GM06990 (cell line): ENCODE measurements at regions not wholly inside any gene's neighbourhood (a gene's known extent, or its start where the extent isn't known, plus 50 kb on each side); places are given as distances from the start of the nearest gene placed in this dataset.

Experiments
- DNase-seq: peaks from one replicate; pipeline ENCODE4 v3.0.0-alpha.2; 2011; ENCODE audit not compliant: insufficient read length; ENCODE audit errors: extremely low read depth
- H3K27me3 ChIP-seq: replicated peaks from 2 replicates; pipeline ENCODE4 v1.6.0; 2011; ENCODE audit warnings: low read length; ENCODE audit not compliant: control insufficient read depth, insufficient read depth
- H3K36me3 ChIP-seq: 2 replicates; pipeline ENCODE4 v1.5.1; 2011; ENCODE audit warnings: low read length; ENCODE audit not compliant: control insufficient read depth, insufficient read depth
- H3K4me3 ChIP-seq: replicated peaks from 2 replicates; pipeline ENCODE4 v1.5.1; 2011; ENCODE audit warnings: low read depth, mild to moderate bottlenecking, control low read depth, low read length
- CTCF ChIP-seq: IDR thresholded peaks from 2 replicates; pipeline ENCODE4 v1.5.1; 2011; ENCODE audit warnings: low read length, control low read depth, mild to moderate bottlenecking, inconsistent platforms; ENCODE audit not compliant: insufficient read depth, poor library complexity, severe bottlenecking

GRCh38 chr4:37138789-37139188 is 105.8 kb upstream of the NWD2 start:
- no peak for TF ChIP-seq CTCF
- no peaks in the 10 kb centered on the region for H3K27me3 ChIP-seq
- DNase-seq = no peak
- H3K36me3 ChIP-seq = no peaks in the 10 kb centered on the region
- H3K4me3 ChIP-seq = no peak overlapping the region

GRCh38 chr4:37139987-37140386 is 104.6 kb upstream of the NWD2 start:
- TF ChIP-seq CTCF = no peak
- no peak for DNase-seq
- H3K27me3 ChIP-seq = no peaks in the 10 kb centered on the region
- H3K36me3 ChIP-seq = no peaks in the 10 kb centered on the region
- no peak overlapping the region for H3K4me3 ChIP-seq

- TF ChIP-seq CTCF = no peak
- Histone ChIP-seq H3K4me3 (no peak overlapping the region), H3K36me3 (no peaks in the 10 kb centered on the region), H3K27me3 (no peaks in the 10 kb centered on the region)
- DNase-seq = no peak
These were observed 98.3 kb upstream of the NWD2 start for GRCh38 chr4:37146260-37146659.

DNA sequence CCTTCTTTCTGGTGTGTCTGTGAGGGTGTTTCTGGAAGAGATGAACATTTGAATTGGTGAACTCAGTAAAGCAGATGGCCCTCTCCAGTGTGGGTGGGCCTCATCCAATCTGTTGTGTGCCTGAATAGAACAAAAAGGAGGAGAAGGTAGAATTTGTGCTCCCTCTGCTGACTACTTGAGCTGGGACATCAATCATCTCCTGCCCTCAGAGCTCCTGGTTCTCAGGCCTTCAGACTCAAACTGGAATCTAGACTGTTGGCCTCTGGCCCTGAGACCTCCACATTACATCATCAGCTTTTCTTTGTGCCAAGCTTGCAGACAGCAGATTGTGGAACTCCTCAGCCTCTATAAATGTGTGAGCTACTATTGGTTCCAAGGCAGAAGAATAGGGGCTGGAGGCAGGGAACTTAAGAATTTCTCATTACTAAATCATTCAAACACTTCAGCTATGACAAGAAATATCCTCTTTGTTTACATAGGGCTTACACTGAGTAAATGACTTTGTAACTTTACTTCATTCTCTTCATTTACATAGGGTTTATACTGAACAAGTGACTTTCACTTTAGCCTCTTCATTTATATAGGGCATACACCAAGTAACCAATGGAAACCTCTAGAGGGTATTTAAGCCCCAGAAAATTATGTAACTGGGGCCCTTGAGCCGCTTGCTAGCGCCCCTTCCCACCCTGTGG is 86.9 kb upstream of the NWD2 start:
- TF ChIP-seq CTCF = no peak
- DNase-seq = no peak
- no peaks in the 10 kb centered on the region for H3K27me3 ChIP-seq
- H3K36me3 ChIP-seq = no peaks in the 10 kb centered on the region
- no peak overlapping the region for H3K4me3 ChIP-seq

GRCh38 chr4:37160653-37161052 is 83.9 kb upstream of the NWD2 start:
- no peak for TF ChIP-seq CTCF

DNA sequence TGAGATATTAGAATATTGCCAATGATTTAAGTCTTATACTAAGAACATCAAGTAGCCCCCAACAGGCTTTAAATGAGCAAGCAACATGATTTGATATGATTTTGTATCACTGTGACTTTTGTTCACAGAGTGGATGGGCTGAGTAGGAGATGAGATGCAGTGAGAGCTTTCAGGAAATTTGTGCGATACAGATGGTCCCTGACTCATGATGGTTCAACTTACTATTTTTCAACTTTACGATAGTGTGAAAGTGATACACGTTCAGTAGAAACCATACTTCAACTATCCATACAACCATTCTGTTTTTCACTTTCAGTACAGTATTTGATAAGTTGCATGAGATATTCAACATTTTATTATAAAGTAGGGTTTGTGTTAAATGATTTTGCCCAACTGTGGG is 78.7 kb upstream of the NWD2 start:
- no peak for DNase-seq
- Histone ChIP-seq H3K36me3 (no peaks in the 10 kb centered on the region), H3K27me3 (no peaks in the 10 kb centered on the region), H3K4me3 (no peak overlapping the region)
- TF ChIP-seq CTCF = no peak

More at GRCh38 chr4:37160653-37161052, 83.9 kb upstream of the NWD2 start:
- no peak overlapping the region for H3K4me3 ChIP-seq
- no peaks in the 10 kb centered on the region for H3K36me3 ChIP-seq
- no peak for DNase-seq
- H3K27me3 ChIP-seq = no peaks in the 10 kb centered on the region
